Activated T-helper 2 cell treated with anti-CD3 and anti-CD28 coated beads, Interferon-gamma antibody, Interleukin-2, Interleukin-4, amounts not matched to agents 10 μg/mL and 5 μg/mL and 100 μg/mL, durations not matched to agents 14 hours and 24 hours and 36 hours (primary cell): ENCODE measurements at regions not wholly inside any gene's neighbourhood (a gene's known extent, or its start where the extent isn't known, plus 50 kb on each side); places are given as distances from the start of the nearest gene placed in this dataset.
"Not testable (repeated sequence)": the region's sequence is repeated elsewhere in the genome, so short reads cannot be mapped to it uniquely, and the experiment has no call there.

Experiments used
- DNase-seq: peaks from one replicate; pipeline ENCODE4 v3.0.0; 2021; ENCODE audit warnings: low spot score
- H3K27ac Mint-ChIP-seq: one replicate; pipeline ENCODE4 v1.8.0; 2021; ENCODE audit warnings: mixed read lengths
- H3K27me3 Mint-ChIP-seq: one replicate; pipeline ENCODE4 v1.8.0; 2021; ENCODE audit warnings: low read depth, mixed read lengths
- H3K36me3 Mint-ChIP-seq: one replicate; pipeline ENCODE4 v1.8.0; 2021; ENCODE audit warnings: low read depth, mixed read lengths
- H3K4me1 Mint-ChIP-seq: one replicate; pipeline ENCODE4 v1.8.0; 2021; ENCODE audit warnings: low read depth, mixed read lengths
- H3K4me3 Mint-ChIP-seq: one replicate; pipeline ENCODE4 v1.8.0; 2021; ENCODE audit warnings: low read depth, mild to moderate bottlenecking, moderate library complexity, mixed read lengths
- H3K9me3 Mint-ChIP-seq: one replicate; pipeline ENCODE4 v1.8.0; 2021; ENCODE audit warnings: mixed read lengths
- intact Hi-C: fragments of 100-400 bp; cut with micrococcal nuclease; formaldehyde crosslinking; loops from one replicate; pipeline ENCODE4 v1.15.1; 2023

GRCh38 chr1:192453360-192453992 is 122.1 kb upstream of the RGS1 start:
- no peak for DNase-seq
- Mint-ChIP-seq H3K9me3 (no peaks in the 10 kb centered on the region), H3K27ac (no peak overlapping the region), H3K27me3 (peaks cover 3% of the 10 kb centered on the region), H3K36me3 (no peaks in the 10 kb centered on the region), H3K4me3 (no peak overlapping the region), H3K4me1 (no peaks in the 10 kb centered on the region)
- intact Hi-C loops = no loop called here

- Mint-ChIP-seq H3K27me3 (peaks cover 3% of the 10 kb centered on the region), H3K9me3 (no peaks in the 10 kb centered on the region), H3K4me3 (no peak overlapping the region), H3K27ac (no peak overlapping the region), H3K4me1 (no peaks in the 10 kb centered on the region), H3K36me3 (no peaks in the 10 kb centered on the region)
- intact Hi-C loops = no loop called here
- DNase-seq = no peak
Measured at GRCh38 chr1:192459467-192459866, 116.1 kb upstream of the RGS1 start.

DNA sequence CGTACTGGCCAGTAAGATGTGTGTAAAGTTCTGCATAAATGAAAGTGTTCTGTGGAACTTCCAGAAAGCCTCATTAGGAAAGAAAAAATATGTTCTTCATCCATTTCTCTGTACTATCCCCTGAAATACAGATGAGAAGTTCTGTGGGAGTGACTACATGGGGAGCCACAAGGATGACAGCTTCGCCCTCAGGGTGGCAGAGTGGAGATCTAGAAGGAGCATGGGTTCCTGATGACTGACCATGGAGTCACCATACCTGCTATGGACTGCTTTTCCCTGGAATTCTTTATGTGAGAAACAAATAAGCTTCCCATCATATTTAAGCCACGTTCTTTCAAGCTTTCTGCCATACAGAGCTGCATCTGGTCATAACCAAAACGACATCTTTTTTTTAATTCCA is 113.9 kb upstream of the RGS1 start:
- Mint-ChIP-seq H3K4me1 (no peaks in the 10 kb centered on the region), H3K9me3 (no peaks in the 10 kb centered on the region), H3K27me3 (peaks cover 9% of the 10 kb centered on the region), H3K36me3 (no peaks in the 10 kb centered on the region), H3K4me3 (no peak overlapping the region), H3K27ac (no peak overlapping the region)
- intact Hi-C loops = no loop called here
- no peak for DNase-seq

GRCh38 chr1:192462616-192463015 is 113.0 kb upstream of the RGS1 start:
- intact Hi-C loops = no loop called here
- Mint-ChIP-seq H3K9me3 (no peaks in the 10 kb centered on the region), H3K27ac (no peak overlapping the region), H3K27me3 (peaks cover 13% of the 10 kb centered on the region), H3K4me3 (no peak overlapping the region), H3K4me1 (no peaks in the 10 kb centered on the region), H3K36me3 (no peaks in the 10 kb centered on the region)
- no peak for DNase-seq

DNA sequence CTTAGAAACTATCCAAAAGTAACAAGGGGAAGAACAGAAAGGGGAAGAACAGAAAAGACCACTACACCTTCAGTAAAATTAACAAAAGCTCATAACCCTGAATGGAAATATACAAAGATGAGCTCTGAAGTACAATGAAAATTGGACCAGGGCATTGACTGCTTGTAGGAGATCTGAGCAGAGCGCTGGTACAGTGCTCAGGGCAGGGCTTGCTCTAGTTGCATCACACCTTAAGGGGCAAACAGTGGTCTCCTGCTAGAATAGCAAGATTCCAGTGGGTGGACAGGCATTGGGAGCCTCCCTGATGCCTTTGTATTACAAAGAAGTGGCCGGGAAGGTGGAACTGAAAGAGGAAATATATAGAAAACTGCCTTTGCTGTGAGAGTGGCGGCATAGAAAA is 111.9 kb upstream of the RGS1 start:
- intact Hi-C loops = no loop called here
- Mint-ChIP-seq H3K27me3 (peaks cover 14% of the 10 kb centered on the region), H3K27ac (no peak overlapping the region), H3K4me1 (no peaks in the 10 kb centered on the region), H3K4me3 (no peak overlapping the region), H3K36me3 (no peaks in the 10 kb centered on the region), H3K9me3 (no peaks in the 10 kb centered on the region)
- no peak for DNase-seq

- H3K4me1 Mint-ChIP-seq, intact Hi-C loops, H3K27ac Mint-ChIP-seq, H3K36me3 Mint-ChIP-seq, H3K9me3 Mint-ChIP-seq, H3K4me3 Mint-ChIP-seq, DNase-seq: not testable (repeated sequence)
- H3K27me3 Mint-ChIP-seq = peaks cover 23% of the 10 kb centered on the region
Measured at GRCh38 chr1:192465221-192465620, 110.4 kb upstream of the RGS1 start.

DNA sequence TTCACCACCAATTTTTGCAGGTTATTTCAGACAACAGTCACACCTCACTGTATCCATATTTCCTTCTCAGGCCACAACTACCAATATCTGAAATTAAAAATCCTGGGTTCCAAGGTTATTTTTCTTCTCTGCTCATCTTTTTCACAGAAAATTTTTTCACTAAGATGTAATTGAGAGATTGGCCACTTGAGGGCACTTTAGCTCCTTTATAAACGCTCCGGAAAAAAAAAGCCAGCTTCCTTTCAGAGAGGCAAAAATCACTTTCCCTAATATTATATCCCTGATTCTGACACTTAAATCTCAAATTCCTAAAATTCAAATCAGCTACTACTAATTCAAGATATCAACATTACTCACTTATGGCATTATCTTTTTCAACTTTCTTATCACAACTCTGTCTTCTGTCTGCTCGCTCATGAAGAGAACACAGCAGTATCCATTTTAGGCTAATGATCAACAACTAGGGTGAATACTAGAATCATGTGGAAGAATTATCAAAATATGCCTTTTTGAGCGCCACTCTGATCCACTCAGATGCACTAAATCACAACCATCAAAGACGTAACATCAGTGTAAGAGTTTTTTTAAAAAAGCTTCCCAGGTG is 101.4 kb upstream of the RGS1 start:
- no peak overlapping the region for H3K4me3 Mint-ChIP-seq
- no peaks in the 10 kb centered on the region for H3K36me3 Mint-ChIP-seq
- no peak for DNase-seq
- intact Hi-C loops = loop anchor here (1.0 kb wide), 1 partner anchor 545 kb away; no protein-coding TSS in a partner anchor
- H3K27ac Mint-ChIP-seq = no peak overlapping the region
- H3K9me3 Mint-ChIP-seq = no peaks in the 10 kb centered on the region
- H3K27me3 Mint-ChIP-seq = peaks cover 12% of the 10 kb centered on the region
- H3K4me1 Mint-ChIP-seq = no peaks in the 10 kb centered on the region

DNA sequence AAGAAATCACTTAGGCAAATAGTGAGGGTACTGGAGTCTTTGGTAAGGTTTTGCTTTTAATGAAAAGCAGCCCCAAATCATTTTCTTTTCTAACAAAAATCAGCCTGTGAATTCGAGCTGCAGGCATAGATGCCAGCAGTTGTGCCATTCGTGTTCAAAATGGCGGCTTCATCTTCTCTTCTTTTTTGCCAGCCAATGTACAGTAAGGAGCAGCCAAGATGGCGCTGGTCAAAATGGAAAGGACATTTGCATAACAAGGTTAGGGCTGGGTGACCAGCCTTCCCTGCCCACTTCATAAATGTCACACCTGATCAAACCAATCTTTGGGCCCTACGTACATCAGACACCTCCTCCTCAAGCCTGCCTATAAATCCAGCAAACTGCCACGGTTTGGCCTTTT is 100.2 kb upstream of the RGS1 start:
- Mint-ChIP-seq H3K36me3 (no peaks in the 10 kb centered on the region), H3K9me3 (no peaks in the 10 kb centered on the region), H3K27ac (no peak overlapping the region), H3K4me1 (peaks cover 3% of the 10 kb centered on the region), H3K27me3 (peaks cover 13% of the 10 kb centered on the region), H3K4me3 (no peak overlapping the region)
- intact Hi-C loops = loop anchor here (5.0 kb wide), 3 partner anchors 42 to 557 kb away; partner anchors contain the start of gene RGS2
- DNase-seq = no peak

DNA sequence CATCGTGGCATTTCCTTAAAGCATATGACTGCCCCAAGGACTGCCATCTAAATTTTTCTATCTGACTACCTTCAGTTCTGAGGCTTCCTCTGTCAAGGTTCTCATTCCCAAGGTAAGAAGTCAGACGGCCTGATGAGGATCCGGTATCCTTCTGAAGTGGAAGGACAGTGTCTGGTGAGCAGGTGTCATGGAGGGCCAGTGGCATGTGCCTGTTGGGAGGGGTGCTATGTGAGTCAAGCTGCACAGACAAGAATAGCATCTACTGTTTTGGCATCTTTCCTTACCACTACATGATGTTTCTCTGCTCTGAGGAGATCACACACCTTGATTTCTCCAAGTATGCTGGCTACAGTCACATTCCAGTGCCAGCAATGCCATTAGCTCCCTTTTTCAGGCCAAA is 99.6 kb upstream of the RGS1 start:
- H3K4me1 Mint-ChIP-seq = peaks cover 3% of the 10 kb centered on the region
- H3K36me3 Mint-ChIP-seq = no peaks in the 10 kb centered on the region
- no peak for DNase-seq
- H3K4me3 Mint-ChIP-seq = no peak overlapping the region
- intact Hi-C loops = loop anchor here (5.0 kb wide), 3 partner anchors 41 to 556 kb away; partner anchors contain the start of gene RGS2
- H3K9me3 Mint-ChIP-seq = no peaks in the 10 kb centered on the region
- H3K27ac Mint-ChIP-seq = no peak overlapping the region
- peaks cover 12% of the 10 kb centered on the region for H3K27me3 Mint-ChIP-seq

GRCh38 chr1:192476802-192477298 is 98.7 kb upstream of the RGS1 start:
- no peak for DNase-seq
- no peaks in the 10 kb centered on the region for H3K36me3 Mint-ChIP-seq
- no peak overlapping the region for H3K4me3 Mint-ChIP-seq
- H3K27ac Mint-ChIP-seq = no peak overlapping the region
- intact Hi-C loops = loop anchor here (1.0 to 5.0 kb wide), 5 partner anchors 40 to 555 kb away; partner anchors contain the start of gene RGS2
- no peaks in the 10 kb centered on the region for H3K9me3 Mint-ChIP-seq
- peaks cover 12% of the 10 kb centered on the region for H3K27me3 Mint-ChIP-seq
- peaks cover 3% of the 10 kb centered on the region for H3K4me1 Mint-ChIP-seq

GRCh38 chr1:192477630-192478029 is 97.9 kb upstream of the RGS1 start:
- peaks cover 12% of the 10 kb centered on the region for H3K27me3 Mint-ChIP-seq
- no peak overlapping the region for H3K27ac Mint-ChIP-seq
- no peaks in the 10 kb centered on the region for H3K36me3 Mint-ChIP-seq
- DNase-seq = no peak
- H3K4me3 Mint-ChIP-seq = no peak overlapping the region
- intact Hi-C loops = loop anchor here (1.0 to 5.0 kb wide), 5 partner anchors 40 to 555 kb away; partner anchors contain the start of gene RGS2
- no peaks in the 10 kb centered on the region for H3K9me3 Mint-ChIP-seq
- peaks cover 3% of the 10 kb centered on the region for H3K4me1 Mint-ChIP-seq

- Mint-ChIP-seq H3K9me3 (no peaks in the 10 kb centered on the region), H3K4me3 (no peak overlapping the region), H3K4me1 (no peaks in the 10 kb centered on the region), H3K36me3 (no peaks in the 10 kb centered on the region), H3K27me3 (peaks cover 5% of the 10 kb centered on the region), H3K27ac (no peak overlapping the region)
- intact Hi-C loops = no loop called here
- DNase-seq = no peak
Measured at GRCh38 chr1:192485692-192486436, 89.7 kb upstream of the RGS1 start.

- no peaks in the 10 kb centered on the region for H3K36me3 Mint-ChIP-seq
- no peak overlapping the region for H3K27ac Mint-ChIP-seq
- H3K27me3 Mint-ChIP-seq = peaks cover 5% of the 10 kb centered on the region
- H3K4me1 Mint-ChIP-seq = no peaks in the 10 kb centered on the region
- intact Hi-C loops = no loop called here
- no peak for DNase-seq
- H3K9me3 Mint-ChIP-seq = no peaks in the 10 kb centered on the region
- no peak overlapping the region for H3K4me3 Mint-ChIP-seq
Measured at GRCh38 chr1:192488058-192488457, 87.5 kb upstream of the RGS1 start.
